ENCODE measurements at regions not wholly inside any gene's neighbourhood (a gene's known extent, or its start where the extent isn't known, plus 50 kb on each side); places are given as distances from the start of the nearest gene placed in this dataset.
A peak's percentile ranks its signal among the peaks of the same experiment; 100 is the strongest.

- no peak for DNase-seq
- Histone ChIP-seq H3K36me3 (ENCODE audit: low read depth) (no peaks in the 10 kb centered on the region), H3K9me3 (no peaks in the 10 kb centered on the region), H3K4me1 (ENCODE audit: low read depth) (no peaks in the 10 kb centered on the region), H3K4me3 (no peak overlapping the region)
- intact Hi-C loops (cut with DNase I, micrococcal nuclease) = loop anchor here in 1 of 2 donors (5.0 kb wide), 1 partner anchor 741 kb away; no protein-coding TSS in a partner anchor
- no peak for ATAC-seq
- peak; percentile 23 for TF ChIP-seq CTCF (IDR thresholded peaks at IDR 0.05)
Observed at GRCh38 chr3:153026026-153026425, 136.0 kb upstream of the RAP2B start.

GRCh38 chr3:153028381-153028780 is 133.6 kb upstream of the RAP2B start:
- no peaks in the 10 kb centered on the region for H3K36me3 ChIP-seq (ENCODE audit: low read depth)
- peaks cover 7% of the 10 kb centered on the region for H3K4me1 ChIP-seq (ENCODE audit: low read depth)
- ATAC-seq = no peak
- intact Hi-C loops (cut with DNase I, micrococcal nuclease) = loop anchor here in 1 of 2 donors (5.0 kb wide), 1 partner anchor 739 kb away; no protein-coding TSS in a partner anchor
- no peak overlapping the region for H3K4me3 ChIP-seq
- no peaks in the 10 kb centered on the region for H3K9me3 ChIP-seq
- TF ChIP-seq CTCF (IDR thresholded peaks at IDR 0.05) = no peak
- no peak for DNase-seq

GRCh38 chr3:153029350-153029749 is 132.7 kb upstream of the RAP2B start:
- intact Hi-C loops (cut with DNase I, micrococcal nuclease) = loop anchor here in 1 of 2 donors (5.0 kb wide), 1 partner anchor 738 kb away; no protein-coding TSS in a partner anchor
- no peak for TF ChIP-seq CTCF (IDR thresholded peaks at IDR 0.05)
- Histone ChIP-seq H3K36me3 (ENCODE audit: low read depth) (no peaks in the 10 kb centered on the region), H3K4me1 (ENCODE audit: low read depth) (peaks cover 7% of the 10 kb centered on the region), H3K9me3 (no peaks in the 10 kb centered on the region), H3K4me3 (no peak overlapping the region)
- DNase-seq = no peak
- ATAC-seq = no peak

- H3K4me1 ChIP-seq (ENCODE audit: low read depth) = peaks cover 7% of the 10 kb centered on the region
- DNase-seq = no peak
- H3K4me3 ChIP-seq = no peak overlapping the region
- ATAC-seq = no peak
- no peak for TF ChIP-seq CTCF (IDR thresholded peaks at IDR 0.05)
- H3K36me3 ChIP-seq (ENCODE audit: low read depth) = no peaks in the 10 kb centered on the region
- H3K9me3 ChIP-seq = no peaks in the 10 kb centered on the region
- intact Hi-C loops (cut with DNase I, micrococcal nuclease) = no loop called here
Observed at GRCh38 chr3:153032891-153033290, 129.1 kb upstream of the RAP2B start.

- peaks cover 7% of the 10 kb centered on the region for H3K4me1 ChIP-seq (ENCODE audit: low read depth)
- TF ChIP-seq CTCF (IDR thresholded peaks at IDR 0.05) = no peak
- no peak overlapping the region for H3K4me3 ChIP-seq
- intact Hi-C loops (cut with DNase I, micrococcal nuclease) = no loop called here
- DNase-seq (no peak), ATAC-seq (no peak)
- no peaks in the 10 kb centered on the region for H3K9me3 ChIP-seq
- H3K36me3 ChIP-seq (ENCODE audit: low read depth) = no peaks in the 10 kb centered on the region
Observed at GRCh38 chr3:153036846-153037245, 125.2 kb upstream of the RAP2B start.

- no peaks in the 10 kb centered on the region for H3K36me3 ChIP-seq (ENCODE audit: low read depth)
- no peak overlapping the region for H3K4me3 ChIP-seq
- intact Hi-C loops (cut with DNase I, micrococcal nuclease) = no loop called here
- ATAC-seq (no peak), DNase-seq (no peak)
- TF ChIP-seq CTCF (IDR thresholded peaks at IDR 0.05) = no peak
- H3K4me1 ChIP-seq (ENCODE audit: low read depth) = no peaks in the 10 kb centered on the region
- H3K9me3 ChIP-seq = no peaks in the 10 kb centered on the region
Observed at GRCh38 chr3:153038367-153038766, 123.7 kb upstream of the RAP2B start.

Measured in mucosa of descending colon (tissue), 3 donors.